HG02623 (cell line): ENCODE measurements at regions not wholly inside any gene's neighbourhood (a gene's known extent, or its start where the extent isn't known, plus 50 kb on each side); places are given as distances from the start of the nearest gene placed in this dataset.
A peak's percentile ranks its signal among the peaks of the same experiment; 100 is the strongest.
"Not testable (repeated sequence)": the region's sequence is repeated elsewhere in the genome, so short reads cannot be mapped to it uniquely, and the experiment has no call there.

ENCODE experiments used
- ATAC-seq: cut with Tn5 transposase; IDR thresholded peaks from one replicate; pipeline ENCODE4 v1.9.1; 2021; ENCODE audit warnings: moderate library complexity; ENCODE audit not compliant: unreplicated experiment

- ATAC-seq: no peak
Measured at GRCh38 chr2:195538937-195539336, 118.1 kb upstream of the SLC39A10 start.

- no peak for ATAC-seq
Measured at GRCh38 chr2:195537811-195538210, 119.2 kb upstream of the SLC39A10 start.

- no peak for ATAC-seq
Measured at GRCh38 chr2:195536906-195537305, 120.1 kb upstream of the SLC39A10 start.

GRCh38 chr2:195535911-195536522 is 121.0 kb upstream of the SLC39A10 start:
- peak; percentile 82 for ATAC-seq

GRCh38 chr2:195534971-195535370 is 122.1 kb upstream of the SLC39A10 start:
- no peak for ATAC-seq

- ATAC-seq: peak; percentile 49
Measured at GRCh38 chr2:195533771-195534642, 123.0 kb upstream of the SLC39A10 start.

- ATAC-seq: peak; percentile 29
Measured at GRCh38 chr2:195532628-195533271, 124.3 kb upstream of the SLC39A10 start.

- no peak for ATAC-seq
Measured at GRCh38 chr2:195532255-195532627, 124.8 kb upstream of the SLC39A10 start.

GRCh38 chr2:195531754-195532153 is 125.3 kb upstream of the SLC39A10 start:
- no peak for ATAC-seq

GRCh38 chr2:195523242-195523641 is 133.8 kb upstream of the SLC39A10 start:
- ATAC-seq: not testable (repeated sequence)

GRCh38 chr2:195521589-195521988 is 135.4 kb upstream of the SLC39A10 start:
- no peak for ATAC-seq

GRCh38 chr2:195520671-195521155 is 136.3 kb upstream of the SLC39A10 start:
- ATAC-seq: no peak

- ATAC-seq: no peak
Measured at GRCh38 chr2:195515551-195515950, 141.5 kb upstream of the SLC39A10 start.

- no peak for ATAC-seq
Measured at GRCh38 chr2:195514365-195514764, 142.7 kb upstream of the SLC39A10 start.

- no peak for ATAC-seq
Measured at GRCh38 chr2:195513119-195513518, 143.9 kb upstream of the SLC39A10 start.

- no peak for ATAC-seq
Measured at GRCh38 chr2:195509551-195509950, 147.5 kb upstream of the SLC39A10 start.

- no peak for ATAC-seq
Measured at GRCh38 chr2:195508139-195508455, 148.9 kb upstream of the SLC39A10 start.

GRCh38 chr2:195507447-195508138 is 149.4 kb upstream of the SLC39A10 start:
- no peak for ATAC-seq

- peak; percentile 84 for ATAC-seq
Measured at GRCh38 chr2:195505701-195506100, 151.3 kb upstream of the SLC39A10 start.

GRCh38 chr2:195503208-195503607 is 153.8 kb upstream of the SLC39A10 start:
- ATAC-seq: no peak

GRCh38 chr2:195501746-195502145 is 155.3 kb upstream of the SLC39A10 start:
- ATAC-seq: no peak
